ENCODE measurements at regions not wholly inside any gene's neighbourhood (a gene's known extent, or its start where the extent isn't known, plus 50 kb on each side); places are given as distances from the start of the nearest gene placed in this dataset.

- DNase-seq (ENCODE audit: low spot score): peak; percentile 2
These were observed 59.0 kb downstream of the ING2 start for GRCh38 chr4:183563874-183564273.

- DNase-seq (ENCODE audit: low spot score): peak; percentile 37
These were observed 66.6 kb downstream of the ING2 start for GRCh38 chr4:183571350-183571941.

GRCh38 chr4:183576701-183577404 is 72.0 kb downstream of the ING2 start:
- DNase-seq (ENCODE audit: low spot score): no peak

- DNase-seq (ENCODE audit: low spot score): no peak
These were observed 75.5 kb downstream of the ING2 start for GRCh38 chr4:183580370-183580769.

- no peak for DNase-seq (ENCODE audit: low spot score)
These were observed 76.0 kb downstream of the ING2 start for GRCh38 chr4:183580849-183581248.

DNA sequence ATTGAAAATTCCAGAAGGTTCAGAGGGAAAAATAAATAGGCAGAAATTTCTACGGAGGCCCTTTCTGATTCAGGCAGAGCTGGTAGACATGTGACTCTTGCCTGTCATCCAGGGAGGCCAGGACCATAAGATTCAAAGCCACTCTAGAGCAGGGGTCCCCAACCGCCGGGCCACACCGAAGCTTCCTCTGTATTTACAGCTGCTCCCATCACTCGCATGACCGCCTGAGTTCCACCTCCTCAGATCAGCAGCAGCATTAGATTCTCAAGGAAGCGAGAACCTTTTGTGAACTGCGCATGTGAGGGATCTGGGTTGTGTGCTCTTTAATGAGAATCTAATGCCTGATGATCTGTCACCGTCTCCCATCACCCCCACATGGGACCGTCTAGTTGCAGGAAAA is 72.2 kb downstream of the RWDD4 start:
- DNase-seq (ENCODE audit: low spot score): no peak

GRCh38 chr4:183588169-183588675 is 70.8 kb downstream of the RWDD4 start:
- no peak for DNase-seq (ENCODE audit: low spot score)

GRCh38 chr4:183588691-183589090 is 70.3 kb downstream of the RWDD4 start:
- no peak for DNase-seq (ENCODE audit: low spot score)

DNA sequence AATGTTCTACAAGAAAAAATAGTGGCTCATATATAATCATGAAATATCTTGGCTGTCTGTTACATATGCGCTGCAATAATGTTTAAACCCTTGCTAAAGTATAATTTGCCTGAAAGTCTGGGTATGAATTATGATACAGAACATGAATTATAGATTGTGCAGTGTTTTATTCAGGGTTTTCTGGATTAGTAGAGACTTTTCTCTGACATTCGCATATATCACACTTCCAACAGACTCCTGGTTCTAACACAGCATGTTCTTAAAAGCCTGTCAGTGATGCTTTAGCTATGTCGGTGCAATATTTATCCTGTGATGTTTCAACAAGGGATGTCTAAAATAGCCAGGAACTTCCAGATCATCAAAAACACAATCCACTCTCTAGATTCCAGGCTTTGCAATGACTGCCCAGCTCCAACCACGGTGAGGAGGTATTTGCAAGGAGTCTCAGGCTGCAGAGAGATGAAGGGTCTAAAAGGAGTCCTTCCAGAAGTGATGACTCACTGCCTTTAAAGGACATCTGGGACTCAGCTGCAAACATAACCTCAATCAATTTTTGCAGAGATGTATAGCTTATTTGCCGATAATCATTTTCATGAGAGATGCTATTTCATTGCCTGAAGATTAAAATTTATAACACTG is 69.4 kb downstream of the RWDD4 start:
- no peak for DNase-seq (ENCODE audit: low spot score)
